Esophagus muscularis mucosa (tissue), 4 donors: ENCODE measurements at regions not wholly inside any gene's neighbourhood (a gene's known extent, or its start where the extent isn't known, plus 50 kb on each side); places are given as distances from the start of the nearest gene placed in this dataset.

ENCODE experiments used
- DNase-seq: peaks from one replicate; pipeline ENCODE4 v3.0.0-alpha.2; 2017; ENCODE audit errors: extremely low spot score
- H3K27ac ChIP-seq, 4 donors: fragments of 200-600 bp; sonication (generic); replicated peaks in 1 of 4; 1 replicate in 3 of 4; 2 replicates in 1 of 4; pipeline ENCODE4 v1.5.1; 2016 to 2019; ENCODE audit warnings: mild to moderate bottlenecking in 1 of 4
- H3K27me3 ChIP-seq, 4 donors: fragments of 200-600 bp; sonication (generic); one replicate each; pipeline versions ENCODE4 v1.5.1 to v1.6.0; 2016 to 2019
- H3K36me3 ChIP-seq, 4 donors: fragments of 200-600 bp; sonication (generic); one replicate each; pipeline ENCODE4 v1.5.1; 2016 to 2019
- H3K4me1 ChIP-seq, 4 donors: fragments of 200-600 bp; sonication (generic); one replicate each; pipeline ENCODE4 v1.5.1; 2016 to 2019
- H3K4me3 ChIP-seq, 4 donors: fragments of 200-600 bp; sonication (generic); 1 replicate in 2 of 4; 2 replicates in 2 of 4; pipeline ENCODE4 v1.5.1; 2016 to 2019; ENCODE audit warnings: mild to moderate bottlenecking in 4 of 4, moderate library complexity in 1 of 4
- H3K9me3 ChIP-seq, 4 donors: fragments of 200-600 bp; sonication (generic); 1 replicate in 3 of 4; 2 replicates in 1 of 4; pipeline ENCODE4 v1.5.1; 2016 to 2019
- CTCF ChIP-seq, 3 experiments: fragments of 200-600 bp in 2 of 3; fragments of 450-650 bp in 1 of 3; sonication (generic) in 2 of 3; IDR thresholded peaks; one replicate each; pipeline ENCODE4 v1.5.1; 2017 to 2019; ENCODE audit warnings: antibody characterized with exemption in 3 of 3, mild to moderate bottlenecking in 2 of 3, moderate library complexity in 1 of 3
- EP300 ChIP-seq: sonication (generic); formaldehyde crosslinking; IDR thresholded peaks from one replicate; pipeline ENCODE4 v1.6.1; 2017; ENCODE audit warnings: antibody characterized with exemption
- POLR2A ChIP-seq: fragments of 450-650 bp; IDR thresholded peaks from one replicate; pipeline ENCODE4 v1.6.1; 2017; ENCODE audit warnings: antibody characterized with exemption, moderate library complexity, mild to moderate bottlenecking, low read depth
- POLR2AphosphoS5 ChIP-seq, 2 donors: sonication (generic); formaldehyde crosslinking; IDR thresholded peaks; one replicate each; pipeline ENCODE4 v1.6.1; 2017; ENCODE audit warnings: antibody characterized with exemption in 2 of 2
- WGBS: methylation state at CpG from one replicate; pipeline ENCODE4 v1.1.5; 2018; 5-methylcytosine and 5-hydroxymethylcytosine counted together
- intact Hi-C: fragments of 100-400 bp; cut with DNase I; formaldehyde crosslinking; loops from one replicate; pipeline ENCODE4 v1.15.1; 2023

- H3K4me3 ChIP-seq, result no peak overlapping the region
- TF ChIP-seq POLR2A, result no peak
- TF ChIP-seq EP300, result no peak
- no peak for TF ChIP-seq CTCF (IDR thresholded peaks at IDR 0.05)
- no peak for TF ChIP-seq POLR2AphosphoS5 (IDR thresholded peaks at IDR 0.05)
- WGBS, result 77% methylated on average over 1 of the region's 1 CpG
- no peaks in the 10 kb centered on the region for H3K27me3 ChIP-seq
- H3K4me1 ChIP-seq, result peaks cover 0 to 38% (median 28%) of the 10 kb centered on the region in 4 donors
- DNase-seq, result no peak
- no peaks in the 10 kb centered on the region for H3K9me3 ChIP-seq
- intact Hi-C loops, result no loop called here
- H3K36me3 ChIP-seq, result no peaks in the 10 kb centered on the region
- H3K27ac ChIP-seq, result no peak overlapping the region
Measured at GRCh38 chr2:215627771-215628170, 191.9 kb upstream of the FN1 start.

GRCh38 chr2:215626812-215627281 is 191.0 kb upstream of the FN1 start:
- WGBS, result 71% methylated on average over 5 of the region's 5 CpGs
- no peaks in the 10 kb centered on the region for H3K27me3 ChIP-seq
- H3K9me3 ChIP-seq, result no peaks in the 10 kb centered on the region
- peak overlapping the region in 1 of 4 donors; percentile 86 for H3K27ac ChIP-seq
- DNase-seq, result no peak
- H3K36me3 ChIP-seq, result no peaks in the 10 kb centered on the region
- TF ChIP-seq EP300 (no peak), CTCF (IDR thresholded peaks at IDR 0.05) (no peak), POLR2AphosphoS5 (IDR thresholded peaks at IDR 0.05) (no peak), POLR2A (no peak)
- H3K4me1 ChIP-seq, result peaks cover 0 to 46% (median 35%) of the 10 kb centered on the region in 4 donors
- H3K4me3 ChIP-seq, result no peak overlapping the region
- intact Hi-C loops, result no loop called here

- Histone ChIP-seq H3K27me3 (no peaks in the 10 kb centered on the region), H3K9me3 (no peaks in the 10 kb centered on the region), H3K36me3 (no peaks in the 10 kb centered on the region), H3K27ac (peak overlapping the region; percentile 78 to 86 (median 86)), H3K4me3 (no peak overlapping the region), H3K4me1 (peaks cover 0 to 51% (median 40%) of the 10 kb centered on the region in 4 donors)
- no peak for DNase-seq
- TF ChIP-seq POLR2A, result no peak
- no peak for TF ChIP-seq EP300
- TF ChIP-seq POLR2AphosphoS5 (IDR thresholded peaks at IDR 0.05), result no peak
- TF ChIP-seq CTCF (IDR thresholded peaks at IDR 0.05), result no peak
- intact Hi-C loops, result no loop called here
- 70% methylated on average over 1 of the region's 1 CpG for WGBS
Measured at GRCh38 chr2:215626063-215626462, 190.2 kb upstream of the FN1 start.

- no peak for TF ChIP-seq POLR2AphosphoS5 (IDR thresholded peaks at IDR 0.05)
- TF ChIP-seq POLR2A, result no peak
- TF ChIP-seq EP300, result no peak
- TF ChIP-seq CTCF (IDR thresholded peaks at IDR 0.05), result no peak
- Histone ChIP-seq H3K27me3 (no peaks in the 10 kb centered on the region), H3K4me1 (peaks cover 0 to 59% (median 43%) of the 10 kb centered on the region in 4 donors), H3K4me3 (no peak overlapping the region), H3K36me3 (no peaks in the 10 kb centered on the region), H3K27ac (peak overlapping the region; percentile 78 to 86 (median 86)), H3K9me3 (no peaks in the 10 kb centered on the region)
- intact Hi-C loops, result no loop called here
- DNase-seq, result no peak
- 81% methylated on average over 2 of the region's 2 CpGs for WGBS
Measured at GRCh38 chr2:215625207-215625606, 189.3 kb upstream of the FN1 start.

GRCh38 chr2:215624423-215624829 is 188.6 kb upstream of the FN1 start:
- H3K9me3 ChIP-seq, result no peaks in the 10 kb centered on the region
- DNase-seq, result no peak
- H3K27ac ChIP-seq, result peak overlapping the region; percentile 78 to 86 (median 86)
- no peaks in the 10 kb centered on the region for H3K36me3 ChIP-seq
- WGBS, result 52% methylated on average over 5 of the region's 7 CpGs
- intact Hi-C loops, result loop anchor here (5.0 kb wide), 2 partner anchors 43 to 187 kb away; partner anchors contain the start of gene FN1
- TF ChIP-seq CTCF (IDR thresholded peaks at IDR 0.05) (peak in 1 of 3 experiments; percentile 3), POLR2A (no peak), POLR2AphosphoS5 (IDR thresholded peaks at IDR 0.05) (peak; percentile 91 to 92), EP300 (peak; percentile 95)
- H3K4me3 ChIP-seq, result no peak overlapping the region
- peaks cover 0 to 65% (median 50%) of the 10 kb centered on the region in 4 donors for H3K4me1 ChIP-seq
- no peaks in the 10 kb centered on the region for H3K27me3 ChIP-seq
